Sciatic nerve (tissue), 2 donors: ENCODE measurements at regions not wholly inside any gene's neighbourhood (a gene's known extent, or its start where the extent isn't known, plus 50 kb on each side); places are given as distances from the start of the nearest gene placed in this dataset.
A peak's percentile ranks its signal among the peaks of the same experiment; 100 is the strongest.

Source experiments
- ATAC-seq: fragments of 200-7000 bp; cut with Tn5 transposase; one replicate; pipeline ENCODE4 v1.9.1; 2020; ENCODE audit warnings: mild to moderate bottlenecking, moderate library complexity
- DNase-seq: peaks from one replicate; pipeline ENCODE4 v3.0.0-alpha.2; 2020; ENCODE audit warnings: low spot score
- intact Hi-C: fragments of 100-400 bp; cut with DNase I; formaldehyde crosslinking; loops from one replicate; pipeline ENCODE4 v1.14.2; 2022
- donor health status: DM: no; HTN: no; CAD: no.
- donor health status: DM: no; HTN: no; CAD: no.

DNA sequence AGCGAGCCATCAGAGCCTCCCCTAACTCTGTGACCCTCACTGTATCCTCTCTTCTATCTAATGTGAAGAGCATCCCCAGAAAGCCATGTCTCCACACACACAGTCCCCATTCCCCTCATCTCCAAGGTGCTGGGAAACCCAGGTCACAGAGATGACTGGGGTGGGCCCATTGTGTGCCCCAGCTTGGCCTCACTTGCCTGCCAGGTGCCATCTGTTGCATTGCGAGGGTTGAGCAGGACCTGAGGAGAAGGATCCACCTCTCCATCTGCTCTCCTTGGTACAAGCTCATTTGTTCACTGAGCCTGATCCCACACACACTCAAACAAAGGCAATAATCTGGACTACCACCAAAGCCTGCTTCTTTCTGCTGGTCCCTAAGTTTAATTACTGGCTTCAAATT, 118.8 kb downstream of the SPATA19 start:
- DNase-seq (no peak), ATAC-seq (no peak)
- intact Hi-C loops, result no loop called here

DNA sequence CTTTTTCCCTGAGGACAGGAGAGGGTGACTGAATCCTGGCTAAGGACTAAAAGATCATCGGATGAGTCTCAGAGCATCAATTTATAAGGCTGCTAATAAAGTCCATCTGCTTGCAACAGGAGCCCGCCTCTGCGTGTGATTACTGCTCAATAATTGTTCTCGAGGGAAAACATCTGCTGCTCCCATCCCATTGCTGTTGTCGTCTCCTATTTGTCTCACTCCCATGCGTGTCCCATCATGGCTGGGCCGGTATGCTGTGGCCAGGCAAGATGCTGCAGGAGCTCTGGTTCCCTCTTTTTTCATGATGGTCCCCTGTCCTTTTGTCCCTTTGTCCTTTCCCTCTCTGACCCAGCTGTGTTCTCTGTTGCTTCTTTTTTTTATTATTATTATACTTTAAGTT, 121.2 kb downstream of the SPATA19 start:
- intact Hi-C loops, result no loop called here
- DNase-seq (no peak), ATAC-seq (peak; percentile 53)

DNA sequence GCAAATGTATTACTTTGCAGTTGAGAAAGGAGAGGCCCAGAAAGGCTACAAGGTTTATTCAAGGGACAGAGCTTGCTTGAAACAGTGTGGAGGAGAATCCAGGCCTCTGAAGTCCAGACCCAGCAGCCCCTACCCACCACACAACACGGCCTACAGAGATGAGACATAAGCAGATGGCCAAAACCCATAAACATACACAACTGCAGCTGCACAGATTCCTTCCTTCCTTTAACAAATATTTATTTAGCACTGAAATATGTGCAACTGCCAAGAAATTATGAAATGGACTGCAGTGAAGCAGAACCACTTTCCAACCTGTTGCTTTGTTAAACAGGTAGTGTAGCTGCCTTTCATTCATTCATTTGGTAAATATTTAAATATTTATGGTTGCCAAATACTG, 122.3 kb downstream of the SPATA19 start:
- no peak for ATAC-seq
- intact Hi-C loops, result no loop called here
- DNase-seq, result no peak

GRCh38 chr11:133720951-133721350, 124.4 kb downstream of the SPATA19 start:
- no peak for ATAC-seq
- intact Hi-C loops, result no loop called here
- no peak for DNase-seq

- no peak for DNase-seq
- ATAC-seq, result no peak
- intact Hi-C loops, result no loop called here
Observed at GRCh38 chr11:133719532-133720235, 125.6 kb downstream of the SPATA19 start.

DNA sequence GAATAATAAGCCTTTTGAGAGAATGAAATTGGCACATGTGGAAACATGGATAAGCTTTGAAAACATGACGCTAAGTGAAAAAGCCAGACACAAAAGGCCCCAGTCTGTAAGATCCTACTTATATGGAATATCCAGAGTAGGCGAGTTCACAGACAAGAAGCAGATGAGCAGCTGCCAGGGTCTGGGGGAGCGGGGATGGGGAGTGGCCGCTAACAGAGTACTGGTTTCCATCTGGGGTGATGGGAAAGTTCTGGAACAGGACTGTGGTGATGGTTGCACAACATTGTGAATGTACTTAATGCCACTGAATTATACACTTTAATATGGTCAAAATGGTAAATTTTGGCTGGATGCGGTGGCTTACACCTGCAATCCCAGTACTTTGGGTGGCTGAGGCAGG, 126.5 kb downstream of the SPATA19 start:
- DNase-seq, result no peak
- intact Hi-C loops, result no loop called here
- ATAC-seq, result no peak

GRCh38 chr11:133718238-133718637, 127.1 kb downstream of the SPATA19 start:
- ATAC-seq (no peak), DNase-seq (no peak)
- intact Hi-C loops, result no loop called here

- DNase-seq, result no peak
- no peak for ATAC-seq
- intact Hi-C loops, result no loop called here
Observed at GRCh38 chr11:133716602-133717001, 128.7 kb downstream of the SPATA19 start.

GRCh38 chr11:133715602-133716001, 129.7 kb downstream of the SPATA19 start:
- no peak for ATAC-seq
- DNase-seq, result no peak
- intact Hi-C loops, result no loop called here

DNA sequence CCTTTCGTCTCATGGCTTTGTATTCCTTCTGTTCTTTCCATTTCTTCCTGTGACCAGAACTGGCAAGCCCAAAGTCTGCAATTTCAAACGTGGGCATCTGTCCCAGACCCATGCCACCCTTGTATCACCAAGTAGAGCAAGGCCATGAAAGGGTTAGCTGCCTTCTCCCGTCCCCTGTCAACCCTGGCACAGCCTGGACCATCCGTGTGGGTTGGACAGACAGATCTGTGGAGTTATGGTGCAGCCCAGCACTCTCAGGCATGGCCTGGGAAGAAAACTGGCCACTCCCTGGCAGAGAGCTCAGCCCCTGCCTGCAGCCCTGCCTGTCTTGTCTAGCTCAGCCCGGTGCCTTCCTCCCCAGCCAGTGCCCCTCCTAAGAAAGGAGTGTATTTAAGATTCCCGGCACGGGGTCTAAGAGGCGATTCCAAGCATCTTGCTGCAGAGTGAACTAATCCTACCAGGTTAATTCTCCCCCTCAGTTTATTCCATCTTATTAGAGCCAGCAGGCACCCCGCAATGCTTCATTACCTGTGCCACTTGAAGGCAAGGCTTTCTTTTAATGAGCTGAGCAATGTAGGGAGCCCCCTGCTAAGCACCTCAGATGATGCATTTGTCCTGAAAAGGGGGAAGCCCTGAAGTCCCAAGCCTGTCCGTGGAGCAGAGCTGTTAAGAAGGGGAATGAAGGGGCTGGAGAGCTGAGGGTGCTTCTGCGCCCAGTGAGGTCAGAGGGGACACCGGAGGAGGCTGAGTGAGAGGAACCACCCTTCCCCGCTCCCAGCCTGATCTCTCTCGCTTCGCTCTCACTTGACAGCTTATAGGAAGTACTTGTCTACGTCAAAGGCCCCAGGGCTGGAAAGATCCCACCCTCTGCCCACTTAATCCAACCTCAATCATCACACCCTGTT, 130.6 kb downstream of the SPATA19 start:
- intact Hi-C loops, result no loop called here
- DNase-seq (no peak), ATAC-seq (no peak)

DNA sequence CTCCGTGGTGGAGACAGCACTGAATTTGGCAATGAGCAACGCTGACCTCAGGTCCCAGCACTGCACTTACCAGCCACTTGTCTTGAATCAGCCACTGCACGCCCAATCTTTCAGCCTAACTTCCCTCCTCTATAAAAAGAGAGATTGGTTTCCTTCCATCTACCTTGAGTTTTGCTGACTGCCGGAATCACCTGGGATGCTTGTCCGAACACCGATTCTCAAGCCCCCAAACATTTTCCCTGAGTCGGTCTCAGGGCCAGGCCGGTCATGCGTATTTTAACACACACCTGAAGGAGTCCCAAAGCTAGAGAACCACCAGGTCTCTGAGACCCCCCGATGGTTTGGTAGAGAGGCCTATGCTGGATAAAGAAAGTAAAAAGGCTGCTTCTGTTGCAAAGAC, 131.5 kb downstream of the SPATA19 start:
- intact Hi-C loops, result no loop called here
- DNase-seq (no peak), ATAC-seq (no peak)

- intact Hi-C loops, result no loop called here
- ATAC-seq, result no peak
- no peak for DNase-seq
Observed at GRCh38 chr11:133713406-133713805, 131.9 kb downstream of the SPATA19 start.

- intact Hi-C loops, result no loop called here
- ATAC-seq (no peak), DNase-seq (no peak)
Observed at GRCh38 chr11:133712051-133712560, 133.2 kb downstream of the SPATA19 start.

- ATAC-seq, result no peak
- intact Hi-C loops, result no loop called here
- DNase-seq, result no peak
Observed at GRCh38 chr11:133711545-133711944, 133.8 kb downstream of the SPATA19 start.

DNA sequence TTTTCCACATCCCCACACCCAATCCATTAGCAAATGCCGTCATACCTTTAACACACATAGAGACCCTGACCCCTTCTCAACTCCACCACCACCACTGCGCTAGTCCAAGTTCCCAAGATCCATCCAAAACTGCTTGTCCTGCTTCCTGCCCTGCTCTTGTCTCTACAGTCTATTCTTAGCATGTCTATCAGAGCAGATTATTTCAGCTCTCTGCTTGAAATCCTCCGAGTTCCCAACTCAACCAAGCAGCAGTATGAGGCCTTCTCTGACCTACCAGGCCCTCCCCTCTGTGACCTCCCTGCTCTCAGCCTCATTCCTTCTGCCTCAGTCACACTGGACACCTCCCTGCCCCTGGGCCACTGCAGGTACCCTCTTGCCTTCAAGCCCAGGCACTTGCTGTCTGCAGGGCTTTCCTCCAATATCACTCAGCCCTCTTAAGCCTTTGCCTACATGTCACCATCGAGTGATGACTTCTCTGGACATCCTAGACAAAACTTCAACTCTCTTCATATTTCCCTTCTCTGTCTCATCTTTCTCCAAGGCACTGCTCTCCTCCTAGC, 134.6 kb downstream of the SPATA19 start:
- no peak for ATAC-seq
- intact Hi-C loops, result no loop called here
- no peak for DNase-seq

DNA sequence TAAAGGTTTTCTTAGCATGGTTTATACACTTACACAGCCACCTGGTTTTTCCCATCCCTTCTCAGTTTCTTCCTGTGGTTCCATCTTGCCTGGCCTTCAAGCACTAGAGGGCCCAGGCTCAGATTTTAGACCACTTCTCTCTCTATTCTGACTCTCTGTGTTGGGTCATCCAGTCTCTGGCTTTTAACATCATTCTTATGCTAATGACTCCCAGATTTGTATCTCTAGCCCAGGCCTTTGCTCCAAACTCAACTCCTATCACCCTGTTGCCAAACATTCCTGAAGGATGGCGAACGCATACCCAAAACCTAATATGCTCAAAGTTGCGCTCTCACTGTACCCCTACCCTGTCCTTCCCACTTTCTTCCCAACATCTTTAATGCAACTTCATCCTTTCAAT, 135.1 kb downstream of the SPATA19 start:
- DNase-seq (no peak), ATAC-seq (no peak)
- intact Hi-C loops, result no loop called here

- DNase-seq, result no peak
- no peak for ATAC-seq
- intact Hi-C loops, result no loop called here
Observed at GRCh38 chr11:133708547-133709051, 136.7 kb downstream of the SPATA19 start.

DNA sequence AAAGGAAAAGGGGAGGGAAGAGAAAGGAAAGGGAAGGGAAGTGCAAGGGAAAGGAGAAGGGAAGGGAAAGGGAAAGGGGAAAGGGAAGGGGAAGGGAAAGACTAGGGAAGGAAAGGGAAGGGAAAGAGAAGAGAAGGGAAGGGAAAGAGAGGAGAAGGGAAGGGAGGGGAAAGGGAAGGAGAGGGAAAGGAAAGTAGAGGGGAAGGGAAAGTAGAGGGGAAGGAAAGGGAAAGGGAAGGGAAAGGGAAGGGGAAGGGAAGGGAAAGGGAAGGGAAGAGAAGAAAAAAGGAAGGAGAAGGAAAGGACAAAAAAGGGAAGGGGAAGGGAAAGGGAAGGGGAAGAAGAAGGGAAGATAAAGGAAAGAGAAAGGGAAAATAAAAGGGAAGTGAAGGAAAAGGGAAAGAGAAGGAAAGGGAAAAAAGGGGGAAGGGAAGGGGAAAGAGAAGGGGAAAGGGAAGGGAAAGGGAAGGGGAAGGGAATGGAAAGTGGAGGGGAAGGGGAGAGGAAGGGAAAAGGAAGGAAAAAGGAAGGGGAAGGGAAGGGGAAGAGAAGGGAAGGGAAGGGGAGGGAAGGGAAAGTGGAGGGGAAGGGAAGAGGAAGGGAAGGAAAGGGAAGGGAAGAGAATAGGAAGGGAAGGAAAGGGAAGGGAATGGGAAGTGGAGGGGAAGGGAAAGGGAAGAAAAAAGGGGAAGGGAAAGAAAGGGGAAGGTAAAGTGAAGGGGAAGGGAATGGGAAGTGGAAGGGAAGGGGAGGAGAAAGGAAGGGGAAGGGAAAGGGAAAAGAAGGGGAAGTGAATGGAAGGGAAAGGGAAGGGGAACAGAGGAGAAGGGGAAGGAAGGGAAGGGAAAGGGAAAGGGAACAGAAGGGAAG, 138.2 kb downstream of the SPATA19 start:
- ATAC-seq (no peak), DNase-seq (no peak)
- intact Hi-C loops, result no loop called here

DNA sequence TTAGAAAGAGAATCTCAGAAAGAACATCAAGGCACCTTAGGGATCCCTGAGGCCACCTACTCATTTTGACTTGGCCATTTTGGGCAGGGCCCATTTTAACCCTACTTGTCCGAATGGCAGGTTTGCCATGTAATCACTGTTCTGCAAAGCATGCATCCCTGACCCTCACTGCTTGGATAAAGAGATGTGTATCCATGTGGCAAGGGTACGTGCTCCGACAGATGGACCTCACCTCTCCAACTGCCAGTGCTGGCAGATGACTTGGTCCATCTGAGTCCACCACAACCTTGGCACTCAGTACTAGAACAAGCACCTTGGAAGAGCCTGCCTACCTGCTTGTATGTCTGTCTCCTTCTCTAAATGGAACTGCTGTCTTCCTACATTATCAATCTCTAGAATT, 139.4 kb downstream of the SPATA19 start:
- intact Hi-C loops, result no loop called here
- DNase-seq, result no peak
- ATAC-seq, result no peak
